Mucosa of descending colon (tissue), 3 donors: ENCODE measurements at regions not wholly inside any gene's neighbourhood (a gene's known extent, or its start where the extent isn't known, plus 50 kb on each side); places are given as distances from the start of the nearest gene placed in this dataset.

Experiments used
- ATAC-seq: fragments of 200-7000 bp; cut with Tn5 transposase; one replicate; pipeline ENCODE4 v1.9.1; 2020; ENCODE audit warnings: mild to moderate bottlenecking, moderate library complexity
- DNase-seq, 3 donors: peaks; one replicate each; pipeline ENCODE4 v3.0.0-alpha.2; 2020
- H3K36me3 ChIP-seq: fragments of 200-600 bp; one replicate; pipeline ENCODE4 v1.8.0; 2021; ENCODE audit warnings: low read depth, mild to moderate bottlenecking
- H3K4me1 ChIP-seq: fragments of 200-600 bp; one replicate; pipeline ENCODE4 v1.8.0; 2021; ENCODE audit warnings: low read depth, mild to moderate bottlenecking
- H3K4me3 ChIP-seq: fragments of 200-600 bp; one replicate; pipeline ENCODE4 v1.8.0; 2021; ENCODE audit warnings: mild to moderate bottlenecking
- H3K9me3 ChIP-seq: fragments of 200-600 bp; one replicate; pipeline ENCODE4 v1.8.0; 2021; ENCODE audit warnings: mild to moderate bottlenecking
- CTCF ChIP-seq: fragments of 200-600 bp; IDR thresholded peaks from one replicate; pipeline ENCODE4 v1.8.0; 2022; ENCODE audit warnings: antibody characterized with exemption, mild to moderate bottlenecking
- intact Hi-C, 2 donors: fragments of 100-400 bp; cut with DNase I in 1 of 2; cut with micrococcal nuclease in 1 of 2; formaldehyde crosslinking; loops; one replicate each; pipeline versions ENCODE4 v1.11.0 to v1.11.1; 2022; cut with DNase I, micrococcal nuclease
- donor health status: DM: no; HTN: no; CAD: no; lungs with moderate emphysema.
- donor health status: DM: no; HTN: no; CAD: no.
- donor health status: DM: no; HTN: yes; CAD: no.

DNA sequence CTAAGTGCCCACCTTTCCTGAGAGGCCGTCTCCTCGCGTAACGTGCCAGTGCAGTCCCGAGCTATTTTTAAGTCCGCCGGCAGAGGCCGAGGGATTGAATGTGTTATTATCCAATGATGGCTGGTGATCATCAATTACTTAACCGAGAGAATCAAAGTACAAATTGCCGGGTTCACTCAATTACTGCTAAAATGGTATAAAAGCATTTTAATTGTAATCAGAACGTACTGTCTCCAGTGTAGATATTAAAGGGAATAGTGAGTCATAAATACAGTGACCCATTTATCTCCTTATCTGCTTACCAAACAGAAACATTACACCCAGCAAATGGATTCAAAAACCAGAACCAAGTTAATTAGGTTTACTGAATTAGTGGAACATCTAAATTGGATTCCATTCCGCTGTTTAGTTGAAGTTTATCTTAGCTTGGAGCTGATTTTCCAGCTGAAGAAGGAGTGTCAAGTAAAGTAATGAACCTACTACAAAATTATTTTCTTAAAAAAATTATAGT, 334.9 kb downstream of the BRD1 start:
- no peak for ATAC-seq
- Histone ChIP-seq H3K4me1 (no peaks in the 10 kb centered on the region), H3K4me3 (no peak overlapping the region), H3K36me3 (no peaks in the 10 kb centered on the region), H3K9me3 (no peaks in the 10 kb centered on the region)
- intact Hi-C loops: no loop called here
- TF ChIP-seq CTCF: no peak
- no peak for DNase-seq

- H3K4me1 ChIP-seq: no peaks in the 10 kb centered on the region
- ATAC-seq (no peak), DNase-seq (no peak)
- intact Hi-C loops: no loop called here
- H3K4me3 ChIP-seq: no peak overlapping the region
- no peaks in the 10 kb centered on the region for H3K36me3 ChIP-seq
- no peak for TF ChIP-seq CTCF
- H3K9me3 ChIP-seq: no peaks in the 10 kb centered on the region
These were observed 335.4 kb downstream of the BRD1 start for GRCh38 chr22:49492308-49492707.

DNA sequence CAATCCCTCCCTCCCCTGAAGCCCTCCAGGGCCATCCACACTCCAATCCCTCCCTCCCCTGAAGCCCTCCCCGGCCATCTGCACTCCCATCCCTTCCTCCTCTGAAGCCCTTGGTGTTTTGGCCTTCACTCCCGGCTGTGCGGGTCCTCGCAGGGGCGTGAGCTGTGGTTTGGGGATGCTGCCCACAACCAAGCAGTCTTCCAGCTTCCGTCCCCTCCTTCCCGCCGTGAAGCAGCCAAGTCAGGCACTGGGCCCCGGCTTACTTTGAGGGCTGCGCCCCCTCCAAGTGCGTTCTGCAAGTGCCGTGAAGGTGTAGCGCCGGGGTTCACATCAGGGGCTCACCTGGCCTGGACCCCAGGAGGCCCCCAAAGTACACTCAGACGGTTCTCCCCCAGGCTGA, 335.9 kb downstream of the BRD1 start:
- Histone ChIP-seq H3K9me3 (no peaks in the 10 kb centered on the region), H3K4me3 (no peak overlapping the region), H3K36me3 (no peaks in the 10 kb centered on the region), H3K4me1 (no peaks in the 10 kb centered on the region)
- ATAC-seq (no peak), DNase-seq (no peak)
- intact Hi-C loops: no loop called here
- TF ChIP-seq CTCF: no peak

DNA sequence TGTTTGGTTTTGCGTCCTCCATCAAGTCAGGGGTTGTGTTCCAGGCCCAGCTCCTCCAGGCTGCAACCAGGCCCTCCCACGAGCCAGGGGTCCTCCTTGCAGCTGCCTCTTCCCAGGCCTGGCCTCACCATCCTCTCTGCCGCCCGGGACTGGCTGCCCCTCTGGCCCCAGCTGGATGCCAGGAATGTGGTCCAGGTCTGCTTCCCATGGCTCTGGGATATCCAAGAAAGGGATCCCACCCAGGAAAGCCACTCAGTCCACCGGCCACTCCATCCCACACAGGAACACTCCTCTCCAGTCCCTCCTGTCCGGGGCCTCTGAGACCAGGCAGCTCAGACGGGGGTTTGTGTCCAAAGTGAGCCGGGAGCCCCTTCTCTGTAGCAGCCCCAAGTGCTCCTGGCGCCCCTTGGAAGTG, 336.4 kb downstream of the BRD1 start:
- Histone ChIP-seq H3K4me1 (no peaks in the 10 kb centered on the region), H3K36me3 (no peaks in the 10 kb centered on the region), H3K9me3 (no peaks in the 10 kb centered on the region), H3K4me3 (no peak overlapping the region)
- DNase-seq: no peak
- TF ChIP-seq CTCF: no peak
- no peak for ATAC-seq
- intact Hi-C loops: no loop called here

DNA sequence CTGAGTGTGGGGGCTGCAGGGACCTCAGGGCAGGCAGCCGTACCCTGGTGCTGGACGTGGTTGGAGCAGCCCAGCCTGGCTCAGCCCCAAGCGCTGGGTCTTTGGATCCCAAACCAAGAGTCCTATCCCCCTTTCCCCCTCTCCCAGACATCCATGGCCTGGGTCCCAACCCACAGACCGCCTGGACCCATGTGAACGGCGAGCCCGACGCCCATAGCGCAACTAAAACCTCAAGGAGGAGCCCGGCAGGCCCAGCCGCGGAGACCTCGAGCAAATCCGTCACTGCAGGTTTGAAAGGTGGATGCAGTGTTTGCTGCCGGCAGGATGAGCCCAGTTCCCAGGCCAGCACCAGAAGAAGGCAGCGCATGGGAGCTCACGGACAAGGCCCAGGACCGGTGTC, 337.0 kb downstream of the BRD1 start:
- no peaks in the 10 kb centered on the region for H3K9me3 ChIP-seq
- H3K4me3 ChIP-seq: no peak overlapping the region
- no peaks in the 10 kb centered on the region for H3K4me1 ChIP-seq
- intact Hi-C loops: no loop called here
- ATAC-seq (no peak), DNase-seq (no peak)
- no peaks in the 10 kb centered on the region for H3K36me3 ChIP-seq
- no peak for TF ChIP-seq CTCF

GRCh38 chr22:49489821-49490220, 337.9 kb downstream of the BRD1 start:
- Histone ChIP-seq H3K9me3 (no peaks in the 10 kb centered on the region), H3K4me3 (no peak overlapping the region), H3K4me1 (no peaks in the 10 kb centered on the region), H3K36me3 (no peaks in the 10 kb centered on the region)
- TF ChIP-seq CTCF: no peak
- no peak for ATAC-seq
- DNase-seq: no peak
- intact Hi-C loops: no loop called here
